ENCODE measurements at regions not wholly inside any gene's neighbourhood (a gene's known extent, or its start where the extent isn't known, plus 50 kb on each side); places are given as distances from the start of the nearest gene placed in this dataset.
"Not testable (repeated sequence)": the region's sequence is repeated elsewhere in the genome, so short reads cannot be mapped to it uniquely, and the experiment has no call there.

- DNase-seq = no peak
Observed at GRCh38 chr3:88412346-88412745, 262.6 kb downstream of the C3orf38 start.

DNA sequence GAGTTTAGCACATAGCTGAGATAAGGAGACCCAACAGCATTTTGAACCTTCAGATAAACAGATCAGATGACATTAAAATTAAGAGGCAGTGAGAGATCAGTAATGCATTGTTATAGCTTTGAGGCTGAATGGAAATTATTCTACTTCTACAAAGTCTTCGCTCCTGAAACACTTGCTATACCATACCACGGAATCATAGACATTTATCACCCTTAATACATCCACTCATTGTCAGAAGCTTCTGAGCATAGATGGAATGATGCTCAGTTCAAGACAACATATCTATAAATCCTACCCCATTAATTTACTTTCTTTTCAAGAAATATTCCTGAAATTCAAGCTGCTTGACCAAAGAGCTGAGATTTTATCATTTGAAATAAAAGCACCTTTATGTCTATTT, 266.7 kb downstream of the C3orf38 start:
- DNase-seq = no peak

DNA sequence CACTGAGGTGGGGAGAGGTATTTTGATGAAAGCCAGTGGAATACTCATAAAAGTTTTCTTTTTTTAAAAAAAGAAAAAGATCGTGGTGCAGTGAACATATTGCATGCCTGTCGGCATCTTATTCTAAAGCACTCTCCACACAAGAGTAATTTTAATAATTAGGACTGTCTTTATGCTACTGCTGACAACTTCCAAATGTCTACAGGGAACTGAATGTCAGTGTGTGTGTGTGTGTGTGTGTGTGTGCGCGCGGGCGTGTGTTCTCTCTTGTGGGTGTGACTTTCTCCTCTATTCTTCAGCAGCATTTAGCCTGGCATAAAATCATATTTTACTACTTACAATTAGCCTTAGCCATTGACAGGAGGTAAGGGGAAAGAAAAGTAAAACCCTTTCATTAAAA, 268.5 kb downstream of the C3orf38 start:
- no peak for DNase-seq

DNA sequence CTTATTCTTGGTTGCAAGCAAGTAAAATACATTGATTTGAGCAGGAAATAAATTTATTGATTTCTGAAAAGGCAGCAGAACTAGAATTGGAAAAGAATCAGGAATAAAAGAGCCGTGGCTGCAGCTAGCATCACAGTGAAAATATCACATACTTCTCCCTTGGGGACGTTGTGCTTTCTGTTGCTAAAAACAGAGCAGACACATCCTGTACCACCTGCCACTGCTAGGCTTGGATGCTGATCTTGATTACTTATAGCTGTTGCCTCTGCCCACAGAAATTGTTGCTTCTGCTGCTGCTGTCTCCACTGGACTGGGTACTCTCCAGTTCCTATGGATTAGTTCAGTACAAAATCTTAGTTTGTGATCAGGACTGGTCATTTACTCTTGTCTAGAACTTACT, 283.8 kb downstream of the C3orf38 start:
- DNase-seq = no peak

- DNase-seq = no peak
Observed at GRCh38 chr3:88434001-88434400, 284.2 kb downstream of the C3orf38 start.

DNA sequence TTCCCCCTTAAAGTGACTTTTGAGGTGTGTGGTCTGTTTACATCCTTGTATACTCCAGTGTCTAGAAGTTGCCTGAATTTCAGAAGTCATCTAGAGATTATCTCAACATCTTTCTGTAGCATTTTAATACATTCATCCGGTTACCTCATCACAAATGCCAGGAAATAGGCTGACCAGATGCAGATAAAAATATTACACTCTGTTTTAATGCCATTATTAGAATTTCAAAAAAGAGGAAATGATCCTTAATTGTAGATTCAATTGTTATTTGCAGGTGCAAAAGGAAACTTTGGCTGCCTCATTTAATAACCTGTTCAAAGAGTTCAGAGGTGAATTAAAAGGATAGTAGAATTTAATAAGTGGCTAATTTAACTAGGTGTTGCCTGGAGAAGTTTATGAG, 290.9 kb downstream of the C3orf38 start:
- no peak for DNase-seq

DNA sequence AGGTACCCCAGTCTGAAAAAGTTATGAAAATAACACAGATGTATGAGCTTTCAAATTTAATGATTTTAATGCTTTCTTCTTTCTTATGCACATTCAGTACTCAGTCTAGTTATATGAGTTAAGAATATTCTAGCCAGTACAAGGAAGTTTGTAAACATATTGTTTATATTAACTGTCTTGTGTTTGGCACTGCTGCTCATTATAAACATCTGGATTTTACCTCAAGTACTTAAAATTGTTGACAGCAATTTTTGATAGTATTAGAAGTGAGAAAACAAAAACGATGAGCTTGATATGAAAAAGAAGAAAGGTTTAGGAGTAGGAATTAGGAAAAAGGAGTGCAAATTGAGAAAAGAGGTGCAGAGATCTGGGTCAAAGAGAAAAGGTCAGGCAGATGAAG, 293.3 kb downstream of the C3orf38 start:
- DNase-seq = no peak

GRCh38 chr3:88444251-88444650, 294.5 kb downstream of the C3orf38 start:
- DNase-seq = no peak

GRCh38 chr3:88452228-88452627, 302.5 kb downstream of the C3orf38 start:
- no peak for DNase-seq

DNA sequence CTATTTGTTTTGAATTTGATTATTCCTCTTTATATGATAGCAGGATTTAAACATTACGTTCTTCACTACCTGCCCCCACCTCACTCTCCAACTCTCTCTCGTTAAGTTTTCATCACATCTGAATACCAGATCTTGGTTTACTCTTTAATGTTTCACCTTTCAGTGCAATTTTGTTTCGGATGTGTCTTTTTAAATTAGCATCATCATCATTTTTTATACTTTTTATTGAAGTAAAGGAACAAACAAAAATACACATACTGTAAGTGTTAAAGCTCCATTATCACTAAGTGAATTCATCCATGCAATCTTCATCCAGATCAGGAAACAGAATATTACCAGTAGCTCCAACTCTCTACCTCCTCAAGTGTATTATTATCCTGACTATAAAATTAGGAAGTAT, 310.6 kb downstream of the C3orf38 start:
- DNase-seq = no peak

- no peak for DNase-seq
Observed at GRCh38 chr3:88462230-88462629, 312.5 kb downstream of the C3orf38 start.

GRCh38 chr3:88467191-88467590, 317.4 kb downstream of the C3orf38 start:
- no peak for DNase-seq

DNA sequence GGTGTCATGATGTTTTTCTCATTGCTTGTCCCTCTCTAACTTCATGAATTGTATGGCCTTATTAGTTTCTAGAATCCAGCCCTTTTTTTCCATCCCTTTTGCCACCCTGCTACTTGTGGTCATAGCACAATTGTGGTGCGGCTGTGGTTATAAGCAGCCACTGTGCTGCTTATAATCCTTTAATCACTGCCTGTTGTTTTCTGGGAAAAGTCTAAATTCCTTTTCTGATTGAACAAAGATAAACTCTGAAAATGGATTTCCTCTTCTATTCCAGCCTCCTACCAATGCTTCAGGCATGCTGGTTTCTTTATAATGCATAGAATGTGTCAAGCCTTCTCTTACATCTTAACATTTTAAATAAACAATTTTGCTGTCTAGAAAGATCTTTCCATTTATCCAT, 319.5 kb downstream of the C3orf38 start:
- DNase-seq = no peak

GRCh38 chr3:88478460-88478859, 328.7 kb downstream of the C3orf38 start:
- DNase-seq = no peak

- DNase-seq = no peak
Observed at GRCh38 chr3:88480822-88481221, 331.1 kb downstream of the C3orf38 start.

DNA sequence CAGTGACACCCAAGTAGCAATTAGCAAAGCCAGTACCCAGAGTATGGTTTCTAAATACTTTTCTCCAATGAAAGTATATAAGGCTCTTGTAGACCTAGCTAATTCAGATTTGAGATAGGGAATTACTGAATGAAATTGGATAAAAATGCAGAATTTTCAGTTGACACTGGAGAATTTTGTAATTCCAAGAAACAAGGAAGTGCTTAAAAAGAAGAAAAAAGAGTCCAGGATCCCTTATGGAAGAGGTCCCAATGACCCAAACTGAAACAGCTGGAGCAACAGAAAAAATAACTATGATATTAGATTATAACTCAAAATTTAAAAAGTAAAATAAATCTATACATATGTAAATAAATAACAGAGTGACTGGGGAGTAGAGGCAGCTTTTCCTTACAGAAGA, 335.2 kb downstream of the C3orf38 start:
- DNase-seq = no peak

GRCh38 chr3:88508818-88509217, 359.1 kb downstream of the C3orf38 start:
- DNase-seq = not testable (repeated sequence)

DNA sequence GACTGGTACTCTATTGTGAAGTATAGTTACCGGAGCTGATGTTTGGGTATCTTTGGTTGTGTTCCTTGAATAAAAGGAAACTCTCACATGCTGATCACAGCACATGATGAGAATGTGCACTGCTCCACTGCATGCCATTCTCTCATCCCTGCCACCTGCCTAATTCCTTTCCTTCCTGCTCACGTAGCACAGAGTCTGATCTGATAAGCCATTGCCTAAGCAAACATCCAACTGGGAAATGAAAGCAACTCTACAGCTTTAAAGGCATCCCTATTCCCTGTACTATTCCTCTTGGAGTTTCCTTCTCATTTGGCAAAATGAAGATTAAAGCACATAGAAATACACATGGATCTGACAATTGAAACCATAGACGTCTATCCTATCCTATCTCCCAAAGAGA, 359.8 kb downstream of the C3orf38 start:
- no peak for DNase-seq

GRCh38 chr3:88528494-88528893, 378.7 kb downstream of the C3orf38 start:
- no peak for DNase-seq

DNA sequence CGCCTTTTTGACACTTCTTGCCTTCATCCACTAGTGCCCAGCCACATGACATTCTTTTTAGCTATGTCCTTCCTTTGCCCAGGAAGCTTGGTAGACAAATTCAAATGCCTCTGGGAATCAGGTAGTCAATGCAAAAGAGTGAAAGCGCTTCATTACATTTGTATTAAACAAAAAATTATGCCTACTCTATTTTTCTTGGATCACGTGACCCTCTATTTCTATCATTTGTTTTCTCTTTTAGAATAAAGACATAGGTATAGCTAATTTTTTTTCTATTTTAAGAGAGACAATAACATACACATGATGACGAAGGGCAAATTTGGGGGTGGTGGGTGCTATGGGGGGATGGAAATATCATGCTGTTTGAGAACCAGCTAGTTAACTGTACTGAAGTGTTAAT, 384.8 kb downstream of the C3orf38 start:
- no peak for DNase-seq

DNA sequence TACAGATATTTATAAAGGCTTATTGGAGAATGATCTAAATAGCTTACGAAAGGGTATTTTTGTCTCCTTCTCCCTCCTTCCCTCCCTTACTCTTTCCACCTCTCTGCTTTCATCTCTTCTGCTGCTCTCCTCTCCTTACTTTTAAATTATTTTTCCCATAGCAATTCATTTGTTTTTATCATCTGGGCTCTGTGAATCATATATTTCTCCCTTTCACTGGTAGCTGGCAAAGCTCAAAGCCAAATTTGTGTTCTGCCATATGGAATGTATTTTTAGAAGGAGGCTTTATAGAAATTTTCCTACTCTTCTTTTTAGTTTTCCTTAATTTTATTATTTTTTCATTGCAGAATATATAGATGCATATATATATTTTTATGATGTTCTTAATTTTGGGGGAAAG, 385.8 kb downstream of the C3orf38 start:
- DNase-seq = no peak

GRCh38 chr3:88542916-88543315, 393.2 kb downstream of the C3orf38 start:
- no peak for DNase-seq

DNA sequence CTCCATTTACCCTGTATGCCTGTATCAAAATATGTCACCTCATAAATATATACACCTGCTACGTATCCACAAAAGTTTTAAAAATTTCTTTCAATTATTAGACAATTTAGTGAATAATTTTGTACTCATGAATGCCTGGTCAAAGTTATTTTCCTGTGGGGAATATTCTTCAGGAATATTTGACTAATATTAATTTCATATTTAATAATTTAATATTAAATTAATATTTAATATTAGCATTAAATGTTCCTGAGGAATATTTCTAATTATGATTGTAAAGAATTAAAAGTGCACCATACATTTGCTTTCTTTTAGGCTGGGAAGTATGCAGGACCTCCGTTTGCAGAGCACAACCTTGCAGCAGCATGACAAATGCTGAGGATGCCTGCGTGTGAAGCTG, 422.7 kb downstream of the C3orf38 start:
- no peak for DNase-seq

- DNase-seq = no peak
Observed at GRCh38 chr3:88573472-88573871, 423.7 kb downstream of the C3orf38 start.

DNA sequence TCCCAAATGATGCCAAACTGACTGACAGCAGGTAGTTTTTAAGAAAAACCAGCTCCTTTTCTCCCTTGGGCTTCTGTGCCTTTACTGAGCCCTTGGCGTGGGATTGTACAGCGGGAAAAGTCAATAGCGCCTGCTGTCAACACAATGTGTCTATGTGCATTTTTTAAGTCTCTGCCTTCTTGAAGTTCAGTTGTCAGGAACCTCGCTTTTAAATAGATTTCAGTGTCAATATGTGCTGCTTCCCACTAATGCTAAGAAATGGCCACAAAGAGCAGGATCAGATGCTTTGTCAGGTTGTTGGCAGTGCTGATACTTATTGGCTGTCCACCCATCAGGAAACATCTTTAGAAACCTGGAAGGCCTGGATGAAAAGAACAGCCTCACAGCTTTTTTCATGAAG, 424.4 kb downstream of the C3orf38 start:
- no peak for DNase-seq

GRCh38 chr3:88584451-88584850, 434.7 kb downstream of the C3orf38 start:
- DNase-seq = no peak
